HG03571 (cell line): ENCODE measurements at regions not wholly inside any gene's neighbourhood (a gene's known extent, or its start where the extent isn't known, plus 50 kb on each side); places are given as distances from the start of the nearest gene placed in this dataset.

Source experiments
- ATAC-seq: cut with Tn5 transposase; IDR thresholded peaks from one replicate; pipeline ENCODE4 v1.9.1; 2021; ENCODE audit not compliant: unreplicated experiment

DNA sequence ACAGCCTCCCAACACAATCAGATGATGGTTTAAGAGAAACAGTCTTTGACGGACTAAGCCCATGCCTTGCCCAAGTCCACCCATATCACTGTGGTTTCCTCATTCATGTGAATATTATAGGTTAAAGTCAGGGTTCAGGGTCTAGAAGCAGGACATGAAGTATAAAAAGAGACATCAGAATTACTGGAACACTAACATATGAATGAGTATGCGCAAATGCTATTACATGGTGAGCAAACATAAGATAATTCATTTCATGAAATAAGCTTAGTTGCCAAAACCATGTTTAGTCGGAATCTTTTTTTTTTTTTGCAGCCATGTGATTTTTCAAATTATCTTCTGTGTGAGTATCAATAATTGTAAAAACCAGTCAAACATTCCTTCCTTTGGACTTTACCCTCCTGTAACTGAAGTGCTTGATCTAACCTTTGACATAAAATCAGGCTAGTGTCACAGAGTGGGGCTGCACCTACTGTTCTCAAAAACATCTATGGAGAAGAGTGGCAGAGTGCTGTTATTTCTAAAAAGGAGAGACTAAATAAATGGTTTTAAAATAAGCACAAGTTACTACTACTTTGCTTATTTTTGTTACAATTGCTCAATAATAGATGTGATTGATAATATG is 84.9 kb upstream of the NRIP1 start:
- no peak for ATAC-seq

DNA sequence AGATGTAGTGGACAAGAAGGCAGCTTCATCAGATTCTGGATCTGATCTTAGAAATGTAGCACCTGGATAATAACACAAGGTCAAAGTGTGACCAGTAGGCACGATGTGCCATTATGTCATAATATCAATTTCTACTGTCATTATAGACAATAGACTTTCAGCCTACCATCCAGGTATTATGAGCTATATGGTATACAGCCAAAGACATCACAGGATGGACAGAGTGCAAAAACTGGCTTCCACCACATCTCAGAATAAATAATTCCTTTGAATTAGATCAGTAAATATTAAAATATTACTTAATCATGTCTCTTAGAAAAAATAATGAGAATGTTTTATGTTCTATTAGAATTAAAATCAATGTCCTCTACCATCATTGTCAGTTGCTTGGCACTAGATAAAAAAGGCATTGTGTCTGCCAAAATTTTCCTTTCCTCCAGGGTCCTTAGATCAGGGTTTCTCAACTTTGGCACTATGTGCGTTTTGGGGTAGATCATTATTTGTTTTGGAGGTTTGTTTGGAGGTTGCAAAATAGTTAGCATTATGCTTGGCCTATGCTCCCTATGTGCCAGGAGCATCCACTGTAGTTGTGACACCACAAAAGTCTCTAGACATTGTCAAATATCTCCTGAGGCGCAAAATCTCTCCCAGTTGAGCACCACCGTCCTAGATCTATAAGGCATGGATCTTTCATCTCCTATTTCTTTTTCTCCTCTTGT is 86.7 kb upstream of the NRIP1 start:
- no peak for ATAC-seq

DNA sequence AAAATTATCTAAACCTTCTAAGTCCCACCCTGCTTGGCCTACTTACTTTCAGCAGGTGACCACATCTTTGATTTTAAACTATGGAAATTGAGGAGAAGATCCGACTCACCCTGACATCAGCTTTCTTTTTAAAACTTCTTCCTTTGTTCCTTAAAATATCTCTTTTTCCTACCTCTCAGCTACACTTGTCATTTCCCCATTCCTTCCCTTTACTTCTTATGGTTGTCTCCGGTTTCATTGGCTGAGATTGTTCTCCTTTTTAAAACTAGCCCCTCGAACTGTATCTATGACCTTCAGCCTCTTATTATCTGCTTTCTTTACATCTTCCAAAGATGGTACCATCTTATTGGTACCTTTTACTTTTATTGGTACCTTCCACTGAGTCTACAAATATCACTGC is 87.8 kb upstream of the NRIP1 start:
- no peak for ATAC-seq

DNA sequence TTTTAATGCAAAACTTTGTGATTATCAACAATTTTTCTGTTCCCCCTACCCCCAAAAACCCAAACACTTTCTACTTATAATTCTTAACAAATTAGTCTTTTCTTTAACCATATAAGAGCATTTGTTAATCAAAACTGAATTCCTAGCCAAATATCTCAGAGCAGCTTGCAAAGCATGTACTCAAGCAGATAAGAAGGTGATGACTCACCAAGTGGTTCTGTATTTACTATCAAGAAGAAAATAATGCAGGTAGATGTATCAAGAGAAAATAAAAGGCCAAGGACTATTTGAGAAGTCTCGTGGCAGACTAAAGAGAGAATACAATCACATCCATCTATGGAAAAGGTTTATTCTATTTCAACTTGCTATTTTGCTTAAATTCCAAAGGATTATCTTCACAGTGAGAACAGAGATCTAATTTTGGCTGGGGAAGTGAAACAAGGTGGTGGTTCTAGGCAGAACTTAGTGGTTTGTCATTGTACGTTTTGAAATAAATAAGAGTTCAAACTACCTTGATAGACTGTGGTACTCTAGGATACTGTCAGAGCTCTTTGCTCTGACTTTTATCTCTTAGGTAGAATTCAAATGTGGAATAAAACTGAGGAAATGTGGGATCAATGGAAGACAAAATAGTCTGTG is 94.7 kb upstream of the NRIP1 start:
- no peak for ATAC-seq

DNA sequence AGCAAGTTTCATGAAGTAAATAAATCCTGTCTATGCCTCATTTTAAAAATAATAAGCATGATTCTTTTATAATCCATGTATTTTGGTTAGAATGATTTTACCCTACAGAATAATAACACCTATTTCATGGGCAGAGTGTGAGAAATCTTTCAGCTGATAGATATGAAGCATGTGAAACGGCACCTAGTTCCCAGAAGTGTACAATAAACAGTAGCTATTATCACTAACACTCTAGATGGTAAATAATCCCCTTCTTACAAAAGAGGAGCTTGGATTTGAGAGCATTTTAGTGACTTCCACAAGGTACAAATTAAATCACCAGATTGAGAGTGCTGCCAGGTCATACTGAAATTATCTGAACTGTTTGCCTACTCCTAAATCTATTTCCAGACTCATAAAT is 95.3 kb upstream of the NRIP1 start:
- no peak for ATAC-seq

- no peak for ATAC-seq
These were observed 98.1 kb upstream of the NRIP1 start for GRCh38 chr21:15162921-15163320.

- no peak for ATAC-seq
These were observed 99.5 kb upstream of the NRIP1 start for GRCh38 chr21:15164273-15164672.

DNA sequence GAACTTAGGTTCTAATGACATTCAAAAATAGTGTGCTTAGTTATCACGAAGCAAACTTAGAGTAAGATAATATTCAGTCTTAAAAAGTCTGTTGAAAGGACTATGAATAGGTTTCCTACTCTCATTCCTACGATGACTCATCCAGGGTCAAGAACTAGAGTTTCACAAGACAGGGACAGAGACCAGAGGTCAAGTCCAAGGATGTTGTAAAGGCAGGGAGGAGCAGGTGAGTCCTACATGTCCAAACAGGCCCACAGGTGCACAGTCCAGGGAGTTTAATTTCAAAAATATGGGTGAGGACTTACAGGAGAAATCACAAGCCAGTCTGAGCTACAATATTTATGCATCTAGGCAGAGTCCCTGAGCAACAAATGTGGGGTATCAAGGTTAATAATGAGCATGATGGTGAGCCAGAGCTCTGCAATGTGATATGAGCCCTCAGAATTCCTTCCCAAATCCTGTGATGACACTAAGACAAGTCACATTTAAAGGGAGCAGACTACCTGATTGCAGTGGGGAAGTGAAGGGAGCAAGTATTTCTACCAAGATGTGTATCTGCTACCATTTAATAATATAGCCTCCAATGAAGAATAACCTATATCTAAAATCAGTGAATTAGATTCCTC is 100.0 kb upstream of the NRIP1 start:
- ATAC-seq, result no peak

- no peak for ATAC-seq
These were observed 105.8 kb upstream of the NRIP1 start for GRCh38 chr21:15170614-15171013.

- no peak for ATAC-seq
These were observed 106.7 kb upstream of the NRIP1 start for GRCh38 chr21:15171546-15171945.

DNA sequence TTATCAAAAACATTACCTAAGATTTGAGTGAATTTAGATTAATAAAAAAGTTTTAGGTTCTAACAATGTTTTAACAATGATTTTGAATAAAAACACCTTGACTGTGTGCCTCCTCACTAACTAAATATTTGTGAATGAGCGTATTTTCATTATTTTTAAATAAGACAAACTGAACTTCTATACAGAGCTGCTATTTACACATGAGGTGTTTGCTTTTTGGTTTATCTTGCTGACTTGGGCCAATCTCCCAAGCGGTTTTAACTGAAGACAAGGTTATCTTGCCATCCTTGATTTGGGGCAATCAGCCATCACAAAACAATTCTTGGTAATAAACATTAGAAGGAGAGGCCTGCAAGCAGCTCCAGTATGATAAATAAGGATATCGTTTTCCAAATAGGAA is 108.2 kb upstream of the NRIP1 start:
- no peak for ATAC-seq

GRCh38 chr21:15174923-15175322 is 110.1 kb upstream of the NRIP1 start:
- no peak for ATAC-seq

GRCh38 chr21:15182731-15183130 is 117.9 kb upstream of the NRIP1 start:
- no peak for ATAC-seq

DNA sequence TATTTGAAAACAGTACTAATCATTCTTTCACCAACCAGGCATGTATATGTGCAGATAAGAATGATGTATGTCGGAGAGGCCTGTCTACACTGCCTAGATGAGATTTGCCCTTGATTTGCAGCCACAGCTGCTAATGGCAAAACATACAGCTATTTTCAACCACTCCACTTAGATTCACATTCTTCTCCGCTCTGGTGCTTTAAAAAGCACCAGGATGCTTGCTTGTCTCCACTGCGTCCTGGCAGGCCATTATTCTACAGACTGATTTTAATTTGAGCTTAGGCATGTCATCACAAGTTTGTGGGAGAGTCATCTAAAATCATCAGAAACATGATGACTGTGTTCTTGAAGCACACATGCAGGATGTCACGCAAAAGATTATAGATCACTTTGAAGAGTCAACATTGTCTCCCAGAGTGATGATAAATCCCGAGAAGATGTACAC is 119.0 kb upstream of the NRIP1 start:
- no peak for ATAC-seq

GRCh38 chr21:15190412-15190811 is 125.6 kb upstream of the NRIP1 start:
- ATAC-seq, result no peak

- no peak for ATAC-seq
These were observed 126.0 kb upstream of the NRIP1 start for GRCh38 chr21:15190837-15191236.

GRCh38 chr21:15191342-15191741 is 126.5 kb upstream of the NRIP1 start:
- ATAC-seq, result no peak

DNA sequence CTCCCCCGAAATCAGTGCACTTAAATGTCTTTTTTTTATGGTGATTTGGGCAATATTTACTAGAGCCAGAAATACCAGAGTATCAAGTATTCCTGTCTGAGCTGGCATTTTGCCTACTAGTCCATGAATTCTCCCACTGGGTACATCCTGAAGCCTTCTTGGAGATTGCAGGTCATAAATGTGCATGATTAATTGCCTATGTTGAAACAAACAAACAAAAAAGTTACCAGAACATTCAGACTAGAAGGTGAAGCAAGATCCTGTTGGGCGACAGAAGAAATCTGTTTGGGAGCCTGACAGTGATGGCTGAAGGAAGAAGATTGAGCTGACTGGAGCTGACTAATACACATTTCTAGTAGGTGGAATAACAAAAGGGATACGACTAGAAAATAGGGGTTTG is 127.4 kb upstream of the NRIP1 start:
- no peak for ATAC-seq

DNA sequence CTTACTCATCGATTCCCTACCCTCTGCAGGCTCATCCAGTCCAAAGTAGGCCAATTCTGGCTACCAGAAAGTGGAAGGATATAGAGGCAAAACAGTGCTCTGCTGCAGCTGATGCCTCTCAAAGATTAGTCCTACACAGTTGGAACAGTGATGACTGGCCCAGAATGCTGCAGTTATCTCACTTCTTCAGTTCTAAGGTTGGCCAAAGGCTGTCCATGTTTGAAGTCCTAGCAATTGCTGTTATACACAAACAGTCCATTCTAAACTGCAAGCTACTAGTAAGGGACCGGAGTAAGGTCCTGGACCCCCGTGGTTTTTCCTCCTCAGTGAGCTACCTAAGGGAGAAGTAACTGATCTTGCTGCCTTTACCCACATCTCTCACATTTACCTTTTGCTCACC is 129.1 kb upstream of the NRIP1 start:
- no peak for ATAC-seq

GRCh38 chr21:15195104-15195503 is 130.3 kb upstream of the NRIP1 start:
- ATAC-seq, result no peak

DNA sequence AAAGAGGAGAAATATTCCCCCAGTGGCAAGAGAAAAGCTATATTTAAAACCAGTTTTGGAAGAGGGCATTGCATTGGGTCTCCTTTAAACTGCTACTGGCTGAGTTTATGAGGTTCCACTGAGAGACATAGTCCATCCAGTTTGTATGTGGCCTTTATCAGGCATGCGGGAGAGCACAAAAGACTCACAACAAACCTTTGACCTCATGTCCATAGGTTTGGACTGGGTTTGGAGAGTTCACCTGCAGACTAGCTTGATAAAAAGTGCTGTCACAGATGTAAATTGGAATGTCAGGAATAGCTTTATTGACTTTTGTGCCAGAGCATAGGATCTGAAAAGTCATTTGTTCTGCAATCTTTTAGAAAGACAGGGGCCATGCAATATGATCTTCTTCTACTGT is 131.0 kb upstream of the NRIP1 start:
- ATAC-seq, result no peak

DNA sequence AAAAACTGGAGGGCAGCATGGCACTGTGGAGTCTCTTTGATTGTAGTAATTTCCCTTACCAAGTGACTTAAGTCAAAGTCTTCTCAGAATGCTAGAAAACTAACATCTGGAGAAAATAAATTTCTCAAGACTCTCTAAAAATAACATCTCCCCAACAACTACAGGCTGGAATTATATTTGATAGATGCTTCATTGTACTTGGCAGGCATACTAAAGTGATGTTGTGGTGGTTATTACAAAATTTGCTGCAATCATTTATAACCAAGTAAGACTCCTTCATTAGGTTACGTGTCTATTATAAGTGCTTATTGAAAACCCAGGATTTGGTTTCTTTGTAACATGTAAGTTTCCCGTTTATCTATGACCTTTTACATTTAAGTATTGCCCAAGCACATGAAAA is 132.9 kb upstream of the NRIP1 start:
- no peak for ATAC-seq
